GM21381 (cell line): ENCODE measurements at regions not wholly inside any gene's neighbourhood (a gene's known extent, or its start where the extent isn't known, plus 50 kb on each side); places are given as distances from the start of the nearest gene placed in this dataset.
"Not testable (repeated sequence)": the region's sequence is repeated elsewhere in the genome, so short reads cannot be mapped to it uniquely, and the experiment has no call there.

Experiments
- ATAC-seq: cut with Tn5 transposase; IDR thresholded peaks from one replicate; pipeline ENCODE4 v1.9.1; 2021; ENCODE audit warnings: mild to moderate bottlenecking, moderate library complexity; ENCODE audit not compliant: unreplicated experiment

DNA sequence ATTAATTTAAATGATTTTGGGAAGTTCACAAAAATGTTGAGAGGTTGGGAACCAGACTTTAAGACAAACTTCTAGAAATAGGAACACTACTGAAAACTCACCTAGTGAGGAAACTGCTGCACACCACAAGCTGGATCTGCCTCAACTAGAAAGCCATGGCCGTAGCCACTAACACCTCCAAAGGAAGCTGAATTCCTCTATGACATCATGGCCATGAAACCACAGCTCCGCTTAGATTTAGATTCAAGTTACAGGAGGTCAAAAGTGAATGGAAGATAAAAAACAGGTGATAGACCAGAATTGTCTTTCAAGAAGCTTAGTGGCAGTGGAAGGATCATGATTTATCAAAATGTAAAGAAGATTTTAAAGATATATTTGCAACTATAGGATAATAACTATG is 208.8 kb upstream of the ALG10 start:
- ATAC-seq, result no peak

DNA sequence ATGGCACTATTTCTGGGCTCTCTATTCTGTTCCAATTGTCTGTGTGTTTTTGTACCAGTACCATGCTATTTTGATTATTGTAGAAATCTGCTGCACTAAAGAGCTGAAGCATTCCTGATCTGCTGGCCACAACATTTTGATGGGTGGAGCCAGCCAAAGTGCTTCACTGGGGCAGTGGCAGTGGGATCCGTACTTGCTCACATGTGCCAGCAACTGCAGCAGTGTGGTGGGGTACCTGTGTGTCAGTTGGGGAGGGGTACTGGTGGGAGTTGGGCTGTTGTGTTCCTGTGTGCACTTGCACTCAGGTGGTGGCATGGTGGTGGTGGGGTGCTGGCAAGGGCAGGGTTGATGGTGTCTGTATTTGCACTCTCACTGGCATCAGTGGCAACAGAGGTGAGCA is 204.6 kb upstream of the ALG10 start:
- no peak for ATAC-seq

DNA sequence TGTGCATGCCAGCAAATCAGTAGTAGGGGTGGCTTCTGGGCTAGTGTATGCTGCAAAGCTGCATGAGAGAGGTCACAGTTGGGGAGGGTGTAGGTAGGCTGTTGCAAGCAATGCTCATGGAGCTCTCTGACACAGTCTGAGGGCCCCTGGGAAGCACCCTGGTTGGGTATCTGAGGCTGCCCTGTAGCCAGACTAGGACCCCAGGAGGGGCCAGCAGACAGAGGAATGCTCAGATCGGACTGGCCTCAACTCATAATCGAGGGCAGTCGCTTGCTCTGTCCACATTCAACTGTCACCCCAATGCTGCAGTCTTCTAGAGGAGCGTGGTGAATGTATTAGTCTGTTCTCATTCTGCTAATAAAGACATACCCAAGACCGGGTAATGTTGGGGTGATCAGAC is 204.0 kb upstream of the ALG10 start:
- ATAC-seq, result no peak

DNA sequence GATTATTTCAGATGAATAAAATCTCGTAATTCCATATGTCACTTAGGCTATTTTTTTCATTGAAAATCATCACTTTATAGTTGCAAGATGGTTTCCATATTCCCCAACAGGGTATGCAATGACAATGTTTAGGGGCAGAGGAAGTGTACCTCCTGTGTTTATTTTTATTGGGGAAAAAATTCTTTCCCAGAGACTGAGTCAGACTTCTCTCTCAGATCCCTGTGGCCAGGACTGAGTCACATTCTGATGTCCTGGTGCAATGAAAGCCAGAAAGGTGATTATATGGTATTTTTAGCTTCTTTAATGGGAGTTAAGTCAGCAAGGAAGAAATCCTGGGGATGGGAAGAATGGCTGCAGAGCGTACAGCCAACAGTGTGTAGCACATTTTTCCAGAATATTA is 196.9 kb upstream of the ALG10 start:
- ATAC-seq, result no peak

DNA sequence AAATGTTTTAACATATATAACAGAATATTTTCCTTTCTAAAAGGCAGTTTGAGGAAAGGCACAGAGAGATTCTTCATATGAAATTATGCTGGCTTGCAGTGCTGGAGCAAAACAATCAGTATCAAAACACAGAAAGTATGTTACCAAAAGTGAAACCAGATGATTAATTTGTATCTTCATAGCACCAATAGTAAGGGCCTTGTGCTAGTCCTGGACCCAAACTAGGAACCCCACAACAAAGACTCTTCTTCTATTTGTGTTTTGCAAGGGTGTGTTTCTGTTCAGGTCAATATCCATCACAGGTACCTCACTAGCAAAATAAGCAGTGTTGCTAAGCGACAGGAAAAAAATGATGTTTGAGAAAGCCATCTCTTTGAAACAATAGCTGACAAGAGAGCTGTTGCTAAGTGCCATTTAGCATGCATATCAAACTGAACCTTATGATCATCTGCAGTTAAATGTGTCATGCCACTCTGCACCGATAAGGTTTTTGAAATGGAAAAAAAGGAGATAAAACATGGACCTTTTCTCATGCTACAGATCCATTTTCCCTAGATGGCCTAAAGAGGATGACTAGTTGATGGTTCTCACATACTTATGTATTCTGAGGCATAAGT is 196.2 kb upstream of the ALG10 start:
- ATAC-seq, result no peak

DNA sequence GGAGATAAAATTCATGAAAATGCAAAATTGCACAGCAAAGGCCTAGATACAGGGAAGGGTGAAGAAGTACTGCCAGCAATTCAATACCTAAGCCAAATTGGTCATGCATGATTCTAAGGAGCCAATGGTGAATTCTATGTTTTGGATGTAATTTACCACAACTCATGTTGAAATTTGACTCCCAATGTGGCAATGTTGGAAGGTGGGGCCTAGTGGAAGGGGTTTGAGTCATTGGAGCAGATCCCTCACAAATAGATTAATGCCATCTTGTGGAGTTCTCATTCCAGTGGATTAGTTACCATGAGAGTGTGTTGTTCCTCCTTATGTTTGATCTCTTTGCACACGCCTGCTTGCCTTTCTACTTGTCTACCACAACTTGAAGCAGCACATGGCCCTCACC is 194.0 kb upstream of the ALG10 start:
- ATAC-seq, result no peak

DNA sequence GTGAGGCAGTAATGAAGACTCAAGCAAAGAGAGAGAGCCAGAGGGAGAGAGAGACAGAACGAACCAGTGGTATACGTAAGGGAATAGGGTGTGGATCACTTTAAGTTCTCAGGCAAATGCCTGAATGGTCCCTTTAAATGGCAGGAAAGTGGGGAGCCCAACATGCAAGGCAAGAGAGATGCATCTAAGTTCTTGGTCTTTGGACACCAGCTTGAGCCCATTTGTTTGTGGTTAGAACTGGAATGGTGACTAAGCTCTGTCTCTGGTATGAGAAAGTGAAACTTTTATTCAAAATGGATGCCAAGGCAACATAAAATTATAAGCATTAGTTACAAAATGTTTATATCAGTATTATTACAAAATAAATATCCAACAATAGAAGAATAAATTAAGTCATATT is 192.2 kb upstream of the ALG10 start:
- no peak for ATAC-seq

DNA sequence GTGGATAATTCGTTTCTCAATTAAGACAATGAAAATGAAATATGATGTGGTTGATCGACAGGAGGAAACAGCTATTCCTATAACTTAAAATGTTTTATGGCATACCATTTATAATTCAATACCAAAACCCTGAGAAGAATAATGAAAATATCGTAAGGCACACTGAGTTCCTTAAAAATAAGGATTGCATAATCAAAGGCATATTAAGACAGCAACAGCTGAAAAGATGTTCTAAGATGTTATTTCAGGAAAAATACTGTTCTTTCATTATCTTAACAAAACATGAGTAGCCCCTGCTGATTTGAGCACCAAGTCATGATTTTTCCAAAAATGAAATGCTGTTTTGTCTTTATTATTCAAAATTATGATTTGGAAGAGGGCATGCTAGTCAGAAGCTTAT is 189.4 kb upstream of the ALG10 start:
- no peak for ATAC-seq

DNA sequence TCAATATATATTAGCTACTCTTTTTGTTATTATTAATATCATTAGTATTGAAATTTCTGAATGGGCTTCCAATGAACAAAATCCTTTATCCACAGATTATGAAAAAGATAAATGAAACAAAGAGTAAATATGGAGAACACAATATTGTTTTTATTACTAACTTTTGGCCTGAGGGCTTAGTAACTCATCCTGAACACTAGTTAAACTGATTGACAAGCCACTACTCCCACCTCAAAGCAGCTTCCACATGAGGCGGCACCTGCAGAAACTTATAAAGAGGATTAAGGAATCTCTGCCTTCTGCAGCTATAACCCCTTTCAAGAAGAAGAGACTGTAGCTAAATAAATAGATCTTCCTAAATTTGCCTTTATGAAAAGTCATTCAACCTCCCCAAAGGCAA is 187.6 kb upstream of the ALG10 start:
- ATAC-seq, result no peak

DNA sequence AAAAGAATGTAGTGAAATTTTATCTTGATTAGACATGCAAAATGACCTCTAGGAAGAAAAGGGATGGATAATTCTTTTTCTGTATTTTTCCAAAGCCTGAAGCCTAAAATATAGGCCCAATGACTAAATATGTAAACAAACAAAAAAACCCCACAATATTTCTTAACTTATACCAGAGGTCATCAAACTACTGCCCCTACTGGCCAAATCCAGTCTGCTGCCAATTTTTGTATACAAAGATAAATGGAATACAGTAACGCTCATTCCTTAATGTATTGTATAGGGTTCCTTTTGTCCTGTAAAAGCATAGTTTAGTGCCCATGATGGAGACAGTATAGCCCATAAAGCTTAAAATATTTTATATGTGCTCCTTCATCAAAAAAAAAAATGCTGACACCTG is 145.7 kb upstream of the ALG10 start:
- no peak for ATAC-seq

DNA sequence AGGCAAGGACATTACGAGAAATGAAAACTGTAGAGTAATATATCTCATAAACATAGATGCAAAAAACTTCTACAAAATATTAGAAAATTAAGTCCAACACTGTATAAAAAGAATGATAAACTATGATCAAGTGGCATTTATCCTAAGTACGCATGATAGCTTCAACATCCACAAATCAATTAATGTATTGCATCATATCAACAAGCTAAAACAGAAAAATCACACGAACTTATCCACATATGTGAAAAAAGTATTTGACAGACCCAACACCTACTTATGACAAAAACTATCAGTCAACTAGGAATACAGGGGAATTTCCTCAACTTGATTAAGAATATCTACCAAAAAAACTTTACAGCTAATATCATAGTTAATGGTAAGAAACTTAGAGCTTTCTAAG is 129.9 kb upstream of the ALG10 start:
- no peak for ATAC-seq

DNA sequence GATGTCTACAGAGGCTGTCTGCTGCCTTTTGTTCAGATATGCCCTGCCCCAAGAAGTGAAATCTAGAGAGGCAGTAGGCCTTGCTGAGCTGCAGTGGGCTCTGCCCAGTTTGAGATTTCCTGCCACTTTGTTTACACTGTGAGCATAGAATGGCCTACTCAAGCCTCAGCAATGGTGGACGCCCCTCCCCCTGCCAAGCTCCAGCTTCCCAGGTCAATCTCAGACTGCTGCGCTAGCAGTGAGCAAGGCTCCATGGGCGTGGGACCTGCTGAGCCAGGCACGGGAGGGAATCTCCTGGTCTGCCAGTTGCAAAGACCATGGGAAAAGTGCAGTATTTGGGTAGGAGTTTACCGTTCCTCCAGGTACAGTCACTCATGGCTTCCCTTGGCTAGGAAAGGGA is 101.8 kb upstream of the ALG10 start:
- not testable (repeated sequence) for ATAC-seq

DNA sequence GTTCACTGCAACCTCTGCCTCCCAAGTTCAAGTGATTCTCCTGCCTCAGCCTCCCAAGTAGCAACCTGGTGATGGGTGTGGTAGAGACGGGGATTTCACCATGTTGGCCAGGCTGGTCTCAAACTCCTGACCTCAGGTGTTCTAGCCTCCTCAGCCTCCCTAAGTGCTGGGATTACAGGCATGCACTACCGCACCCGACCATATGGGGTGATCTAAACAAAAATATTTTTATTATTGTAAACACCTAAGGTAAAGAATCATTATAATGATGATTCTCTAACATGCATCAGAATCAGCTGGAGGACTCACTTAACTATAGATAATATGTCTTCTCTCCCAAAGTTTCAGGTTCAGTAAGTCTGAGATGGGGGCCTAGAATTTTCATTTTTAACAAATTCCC is 96.2 kb upstream of the ALG10 start:
- ATAC-seq, result no peak

DNA sequence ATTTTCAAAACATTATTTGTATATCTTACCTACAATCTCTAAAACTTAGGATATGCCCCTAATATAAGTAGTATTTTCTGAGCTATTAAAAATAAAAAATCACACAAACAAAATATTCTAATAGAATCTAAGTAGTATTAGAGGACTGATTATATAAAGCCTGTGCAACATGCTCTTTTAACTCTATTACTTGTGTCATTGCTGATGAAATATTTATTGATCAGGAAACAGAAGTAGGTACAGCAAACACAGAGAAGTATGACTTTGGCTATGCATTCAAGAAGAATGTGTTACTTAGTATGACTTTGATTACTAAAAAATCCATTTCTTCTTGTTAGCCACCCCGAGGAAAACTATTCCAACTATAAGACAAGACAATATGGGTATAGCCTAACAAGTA is 84.6 kb upstream of the ALG10 start:
- ATAC-seq, result not testable (repeated sequence)

DNA sequence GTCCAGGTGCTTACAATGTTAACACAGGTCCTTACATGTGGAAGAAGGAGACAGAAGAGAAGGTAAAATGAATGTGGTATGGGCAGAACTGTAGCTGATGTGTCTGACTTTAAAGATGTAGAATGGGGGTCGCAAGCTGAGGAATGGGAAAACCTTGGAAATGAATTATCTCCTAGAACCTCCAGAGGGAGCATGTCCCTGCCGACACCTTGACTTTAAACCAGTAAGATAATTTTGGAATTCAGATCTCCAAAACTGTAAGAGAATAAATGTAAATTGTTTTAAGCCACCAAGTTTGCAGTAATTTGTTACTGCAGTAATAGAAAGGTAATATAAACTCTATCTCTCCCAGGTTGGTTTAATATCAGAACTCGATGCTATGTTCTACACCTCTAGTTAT is 80.1 kb upstream of the ALG10 start:
- ATAC-seq, result no peak

DNA sequence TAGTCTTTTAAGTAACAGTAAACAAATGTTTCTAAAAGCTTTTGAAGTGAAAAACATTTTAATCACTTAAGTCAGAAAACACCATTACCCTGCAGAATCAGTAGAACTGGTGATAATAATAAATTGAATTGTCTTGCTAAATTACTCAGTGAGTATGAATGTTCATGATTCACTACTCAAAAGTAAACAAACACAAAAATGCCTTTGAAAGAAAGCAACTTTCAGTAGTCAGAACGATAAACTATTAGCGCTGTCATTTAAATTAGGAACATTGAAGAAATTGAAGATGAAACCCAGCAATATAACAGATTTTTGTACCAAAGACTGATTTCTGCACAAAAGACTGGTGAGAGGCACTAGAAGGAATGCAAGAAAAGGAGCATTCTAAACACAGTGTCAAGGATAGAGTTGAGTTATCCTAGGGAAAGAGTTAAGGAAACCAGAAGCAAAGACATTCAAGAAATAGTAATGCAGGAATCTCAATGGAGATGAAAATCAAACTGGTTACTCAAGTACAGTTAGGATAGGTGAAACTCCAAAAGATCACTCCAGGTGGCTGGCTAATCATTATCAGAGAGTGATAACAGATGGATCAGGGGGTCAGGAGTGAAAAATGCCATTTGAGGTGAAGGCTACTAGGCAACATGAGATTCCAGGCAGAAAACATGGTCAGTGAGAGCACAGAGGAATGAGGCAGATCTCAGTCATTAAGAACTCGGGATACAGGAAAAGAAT is 77.4 kb upstream of the ALG10 start:
- no peak for ATAC-seq

DNA sequence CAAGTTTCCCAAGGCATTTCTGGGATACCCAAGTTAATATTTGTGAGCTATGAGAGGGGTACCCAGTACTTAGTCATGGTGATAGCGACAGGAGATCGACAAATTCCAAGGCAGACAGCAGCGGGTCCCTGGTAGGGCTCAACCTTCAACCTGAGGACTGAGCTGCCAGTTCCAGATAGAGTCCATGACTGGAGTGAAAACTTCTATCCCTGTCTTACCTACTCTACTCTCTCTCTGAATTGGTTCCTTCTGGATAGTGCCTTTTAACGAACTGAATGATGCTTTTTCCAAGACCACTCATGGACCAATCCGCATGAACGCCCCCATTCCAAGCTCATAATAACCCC is 76.9 kb upstream of the ALG10 start:
- ATAC-seq, result no peak

DNA sequence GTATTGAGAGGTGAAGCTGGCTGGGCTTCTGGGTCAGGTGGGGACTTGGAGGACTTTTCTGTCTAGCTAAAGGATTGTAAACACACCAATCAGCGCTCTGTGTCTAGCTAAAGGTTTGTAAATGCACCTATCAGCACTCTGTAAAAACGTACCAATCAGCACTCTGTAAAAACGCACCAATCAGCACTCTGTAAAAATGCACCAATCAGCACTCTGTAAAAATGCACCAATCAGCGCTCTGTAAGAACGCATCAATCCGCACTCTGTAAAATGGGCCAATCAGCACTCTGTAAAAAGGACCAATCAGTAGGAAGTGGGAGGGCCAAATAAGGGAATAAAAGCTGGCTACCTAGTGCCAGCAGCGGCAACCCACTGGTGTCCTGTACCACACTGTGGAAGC is 56.1 kb upstream of the ALG10 start:
- not testable (repeated sequence) for ATAC-seq

DNA sequence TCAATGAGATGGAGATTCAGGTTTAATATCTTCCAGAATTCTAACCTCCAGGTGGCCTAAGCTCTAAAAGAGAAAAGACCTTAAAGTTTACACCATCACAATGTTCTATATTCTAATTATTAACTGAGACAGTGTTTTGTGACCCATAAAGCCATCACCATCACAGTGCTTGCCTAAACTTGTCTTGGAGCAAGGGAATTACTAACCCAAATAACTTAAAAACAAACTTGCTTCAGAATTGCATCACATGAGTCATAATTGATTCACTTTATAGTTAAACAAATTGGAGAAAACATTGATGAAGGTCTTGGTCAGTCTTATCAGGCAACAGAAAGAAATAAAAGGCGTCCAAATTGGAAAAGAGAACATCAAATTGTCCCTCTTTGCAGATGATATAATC is 54.5 kb upstream of the ALG10 start:
- ATAC-seq, result no peak
